Endothelial cell of umbilical vein (primary cell): ENCODE measurements at regions not wholly inside any gene's neighbourhood (a gene's known extent, or its start where the extent isn't known, plus 50 kb on each side); places are given as distances from the start of the nearest gene placed in this dataset.

ENCODE experiments used
- BruUV-seq: library from RNA; stranded (reverse); fragments of 400-500 nt; replicated peaks from 2 replicates; lab custom pipeline; 2021; lab: Mats Ljungman, UMichigan
- CTCF ChIA-PET: fragments of 300-600, 350-600 bp; sonication (Branson Sonifier 250); formaldehyde crosslinking; loops from one replicate; lab custom pipeline; 2021; ENCODE audit warnings: antibody characterized with exemption, inconsistent platforms; lab: Charles Lee
- POLR2A ChIA-PET: fragments of 300-600, 350-600 bp; sonication (Branson Sonifier 250); formaldehyde crosslinking; loops from one replicate; lab custom pipeline; 2021; ENCODE audit warnings: antibody characterized with exemption, inconsistent platforms; lab: Charles Lee
- DNase-seq: peaks from one replicate; pipeline ENCODE4 v3.0.0-alpha.2; 2011; ENCODE audit warnings: low read depth, low spot score
- FAIRE-seq: peaks from 2 replicates; lab custom pipeline; 2011; peaks lifted over from hg19 to GRCh38; lab: Jason Lieb, UNC
- H2AFZ ChIP-seq: 2 replicates; pipeline ENCODE4 v1.6.0; 2012; ENCODE audit warnings: low read depth, low read length, control low read depth, inconsistent platforms
- H3K27ac ChIP-seq: 2 replicates; pipeline ENCODE4 v1.5.1; 2011; ENCODE audit warnings: low read depth, mild to moderate bottlenecking, control low read depth, low read length, moderate library complexity; ENCODE audit not compliant: insufficient read depth
- H3K27me3 ChIP-seq, 2 experiments: 2 replicates each; pipeline versions ENCODE4 v1.6.0 to v1.6.1; 2011; ENCODE audit warnings: low read length in 2 of 2, mixed read lengths in 1 of 2; ENCODE audit not compliant: control insufficient read depth in 2 of 2, insufficient read depth in 2 of 2
- H3K36me3 ChIP-seq, 2 experiments: 2 replicates in 1 of 2; 3 replicates in 1 of 2; pipeline ENCODE4 v1.5.1; 2011; ENCODE audit warnings: low read length in 2 of 2, mild to moderate bottlenecking in 1 of 2, moderate library complexity in 1 of 2; ENCODE audit not compliant: control insufficient read depth in 2 of 2, insufficient read depth in 2 of 2; ENCODE audit errors: extremely low read depth in 1 of 2
- H3K4me1 ChIP-seq: 3 replicates; pipeline ENCODE4 v1.5.1; 2011; ENCODE audit warnings: mild to moderate bottlenecking, low read length; ENCODE audit not compliant: control insufficient read depth, insufficient read depth; ENCODE audit errors: extremely low read depth
- H3K4me2 ChIP-seq: 2 replicates; pipeline ENCODE4 v1.6.1; 2011; ENCODE audit warnings: low read length, control low read depth, mixed read lengths; ENCODE audit not compliant: insufficient read depth
- H3K4me3 ChIP-seq, 3 experiments: fragments of 200-600 bp in 1 of 3; sonication (generic), shearing (Covaris generic) in 1 of 3; replicated peaks in 1 of 3; 2 replicates each; pipeline ENCODE4 v1.5.1; 2011 to 2016; ENCODE audit warnings: control low read depth in 3 of 3, low read length in 3 of 3, mild to moderate bottlenecking in 2 of 3, inconsistent platforms in 1 of 3, low read depth in 1 of 3, moderate library complexity in 1 of 3; ENCODE audit not compliant: insufficient read depth in 1 of 3
- H3K79me2 ChIP-seq: 2 replicates; pipeline ENCODE4 v1.6.0; 2012; ENCODE audit warnings: low read length, inconsistent platforms; ENCODE audit not compliant: control insufficient read depth, insufficient read depth
- H3K9ac ChIP-seq: replicated peaks from 2 replicates; pipeline ENCODE3; 2011; ENCODE audit warnings: low read length, control low read depth; ENCODE audit not compliant: insufficient read depth; ENCODE audit errors: extremely low read depth
- H3K9me1 ChIP-seq: replicated peaks from 3 replicates; pipeline ENCODE4 v1.6.0; 2011; ENCODE audit warnings: mild to moderate bottlenecking, low read length; ENCODE audit not compliant: control insufficient read depth, insufficient read depth; ENCODE audit errors: extremely low read depth
- H3K9me3 ChIP-seq: replicated peaks from 2 replicates; pipeline ENCODE4 v1.5.1; 2012; ENCODE audit warnings: low read length, inconsistent platforms; ENCODE audit not compliant: control insufficient read depth, insufficient read depth
- H4K20me1 ChIP-seq: replicated peaks from 2 replicates; pipeline ENCODE3; 2011; ENCODE audit warnings: mild to moderate bottlenecking, low read length; ENCODE audit not compliant: control insufficient read depth, insufficient read depth; ENCODE audit errors: extremely low read depth
- CTCF ChIP-seq, 2 donors: IDR thresholded peaks; 1 replicate in 1 of 2; 2 replicates in 1 of 2; pipeline ENCODE4 v1.5.1; 2011; ENCODE audit warnings: low read length in 2 of 2, mild to moderate bottlenecking in 2 of 2, moderate library complexity in 2 of 2, control low read depth in 1 of 2, inconsistent platforms in 1 of 2, low read depth in 1 of 2; ENCODE audit not compliant: insufficient read depth in 1 of 2; ENCODE audit errors: extremely low read depth in 1 of 2
- EZH2 ChIP-seq: IDR thresholded peaks from 2 replicates; pipeline ENCODE4 v1.6.1; 2012; ENCODE audit warnings: borderline replicate concordance, low read depth, mild to moderate bottlenecking, moderate library complexity, low read length, inconsistent platforms; ENCODE audit not compliant: severe bottlenecking
- FOS ChIP-seq: IDR thresholded peaks from 2 replicates; pipeline ENCODE4 v1.6.1; 2011; ENCODE audit warnings: mild to moderate bottlenecking, low read length, moderate library complexity, borderline replicate concordance; ENCODE audit not compliant: insufficient read depth
- GATA2 ChIP-seq: IDR thresholded peaks from 2 replicates; pipeline ENCODE4 v1.7.0; 2011; ENCODE audit warnings: low read depth, mild to moderate bottlenecking, moderate library complexity, mixed read lengths, low read length; ENCODE audit not compliant: insufficient read length, insufficient read depth
- JUN ChIP-seq: IDR thresholded peaks from 2 replicates; pipeline ENCODE4 v1.6.1; 2011; ENCODE audit warnings: borderline replicate concordance, low read depth; ENCODE audit not compliant: insufficient read length, insufficient read depth
- MYC ChIP-seq: IDR thresholded peaks from one replicate; pipeline ENCODE4 v1.6.1; 2011; ENCODE audit warnings: mild to moderate bottlenecking, low read depth, low read length
- POLR2A ChIP-seq: IDR thresholded peaks from 2 replicates; pipeline ENCODE4 v1.6.1; 2012; ENCODE audit warnings: low read depth, mild to moderate bottlenecking, control low read depth, low read length
- POLR2AphosphoS5 ChIP-seq: IDR thresholded peaks from 2 replicates; pipeline ENCODE4 v1.6.1; 2012; ENCODE audit warnings: low read depth, mild to moderate bottlenecking, control low read depth, low read length, moderate library complexity; ENCODE audit not compliant: insufficient read depth
- dilution Hi-C: fragments of 300-500 bp; cut with MboI; formaldehyde crosslinking; loops from one replicate; pipeline ENCODE4 v1.15.0; 2019; ENCODE audit warnings: low sequenced_read_pairs; ENCODE audit not compliant: extremely low pct_ligation_motif_present
- intact Hi-C: fragments of 100-400 bp; cut with micrococcal nuclease; formaldehyde crosslinking; loops from one replicate; pipeline ENCODE4 v1.10.0; 2022
- TF ChIP-seq, protein P1 (sequence below): IDR thresholded peaks from 2 replicates; pipeline ENCODE4 v1.6.1; 2011; ENCODE audit not compliant: insufficient read depth, insufficient read length

GRCh38 chr5:20158006-20158405, 170.0 kb upstream of the CDH18 start:
- Histone ChIP-seq H3K4me1 (no peaks in the 10 kb centered on the region), H3K27me3 (no peaks in the 10 kb centered on the region), H3K9me3 (peaks cover 2% of the 10 kb centered on the region), H3K9ac (no peak overlapping the region), H3K79me2 (no peaks in the 10 kb centered on the region), H4K20me1 (no peaks in the 10 kb centered on the region), H2AFZ (no peak overlapping the region), H3K4me2 (no peak overlapping the region), H3K9me1 (no peaks in the 10 kb centered on the region), H3K4me3 (no peak overlapping the region), H3K27ac (no peak overlapping the region), H3K36me3 (no peaks in the 10 kb centered on the region)
- DNase-seq (no peak), FAIRE-seq (no peak)
- ChIA-PET POLR2A (no interaction called here), CTCF (no interaction called here)
- TF ChIP-seq GATA2 (no peak), MYC (no peak), POLR2AphosphoS5 (no peak), JUN (no peak), CTCF (IDR thresholded peaks at IDR 0.05; ENCODE audit: extremely low read depth in 1 of 2, insufficient read depth in 1 of 2, low read depth in 1 of 2, low read length in 2 of 2) (no peak), FOS (no peak), POLR2A (no peak), EZH2 (no peak)
- TF ChIP-seq, protein P1, sequence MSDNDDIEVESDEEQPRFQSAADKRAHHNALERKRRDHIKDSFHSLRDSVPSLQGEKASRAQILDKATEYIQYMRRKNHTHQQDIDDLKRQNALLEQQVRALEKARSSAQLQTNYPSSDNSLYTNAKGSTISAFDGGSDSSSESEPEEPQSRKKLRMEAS, result no peak
- dilution Hi-C loops (no loop called here), intact Hi-C loops (no loop called here)
- BruUV-seq, result no TSS peak
